LNCaP clone FGC (cell line): ENCODE measurements at regions not wholly inside any gene's neighbourhood (a gene's known extent, or its start where the extent isn't known, plus 50 kb on each side); places are given as distances from the start of the nearest gene placed in this dataset.
A peak's percentile ranks its signal among the peaks of the same experiment; 100 is the strongest.

Experiments used
- DNase-seq: peaks from one replicate; pipeline ENCODE4 v3.0.0-alpha.2; 2011; ENCODE audit warnings: low read depth
- H3K4me3 ChIP-seq: 2 replicates; pipeline ENCODE4 v1.5.1; 2011; ENCODE audit warnings: mild to moderate bottlenecking, low read depth, low read length, control low read depth
- TF ChIP-seq, protein P1 (sequence below): IDR thresholded peaks from 2 replicates; pipeline ENCODE4 v1.5.1; 2012; ENCODE audit warnings: mild to moderate bottlenecking; ENCODE audit not compliant: control insufficient read depth, insufficient read depth; ENCODE audit errors: extremely low read depth

DNA sequence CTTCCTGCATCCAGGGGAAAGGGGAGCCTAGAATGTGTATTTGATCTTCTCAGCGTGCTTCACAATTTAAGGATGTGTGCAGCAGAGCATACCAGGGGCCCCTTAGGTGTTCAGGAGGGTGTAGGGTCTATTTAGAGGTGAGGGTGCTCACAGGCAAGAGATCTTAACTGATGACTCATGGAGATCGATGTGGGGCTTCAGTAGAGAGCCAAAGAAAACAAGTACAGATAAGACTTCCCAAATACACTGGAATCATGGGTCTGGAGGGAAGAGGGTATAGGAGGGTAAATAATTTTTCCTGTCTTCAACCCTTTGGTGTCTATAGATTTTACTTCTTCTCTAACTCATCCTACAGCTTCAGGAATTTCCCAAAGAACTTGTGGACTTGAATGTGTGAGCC, 170.2 kb upstream of the LRRC3B start:
- TF ChIP-seq, protein P1, sequence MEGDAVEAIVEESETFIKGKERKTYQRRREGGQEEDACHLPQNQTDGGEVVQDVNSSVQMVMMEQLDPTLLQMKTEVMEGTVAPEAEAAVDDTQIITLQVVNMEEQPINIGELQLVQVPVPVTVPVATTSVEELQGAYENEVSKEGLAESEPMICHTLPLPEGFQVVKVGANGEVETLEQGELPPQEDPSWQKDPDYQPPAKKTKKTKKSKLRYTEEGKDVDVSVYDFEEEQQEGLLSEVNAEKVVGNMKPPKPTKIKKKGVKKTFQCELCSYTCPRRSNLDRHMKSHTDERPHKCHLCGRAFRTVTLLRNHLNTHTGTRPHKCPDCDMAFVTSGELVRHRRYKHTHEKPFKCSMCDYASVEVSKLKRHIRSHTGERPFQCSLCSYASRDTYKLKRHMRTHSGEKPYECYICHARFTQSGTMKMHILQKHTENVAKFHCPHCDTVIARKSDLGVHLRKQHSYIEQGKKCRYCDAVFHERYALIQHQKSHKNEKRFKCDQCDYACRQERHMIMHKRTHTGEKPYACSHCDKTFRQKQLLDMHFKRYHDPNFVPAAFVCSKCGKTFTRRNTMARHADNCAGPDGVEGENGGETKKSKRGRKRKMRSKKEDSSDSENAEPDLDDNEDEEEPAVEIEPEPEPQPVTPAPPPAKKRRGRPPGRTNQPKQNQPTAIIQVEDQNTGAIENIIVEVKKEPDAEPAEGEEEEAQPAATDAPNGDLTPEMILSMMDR: no peak
- no peak overlapping the region for H3K4me3 ChIP-seq
- DNase-seq: no peak

DNA sequence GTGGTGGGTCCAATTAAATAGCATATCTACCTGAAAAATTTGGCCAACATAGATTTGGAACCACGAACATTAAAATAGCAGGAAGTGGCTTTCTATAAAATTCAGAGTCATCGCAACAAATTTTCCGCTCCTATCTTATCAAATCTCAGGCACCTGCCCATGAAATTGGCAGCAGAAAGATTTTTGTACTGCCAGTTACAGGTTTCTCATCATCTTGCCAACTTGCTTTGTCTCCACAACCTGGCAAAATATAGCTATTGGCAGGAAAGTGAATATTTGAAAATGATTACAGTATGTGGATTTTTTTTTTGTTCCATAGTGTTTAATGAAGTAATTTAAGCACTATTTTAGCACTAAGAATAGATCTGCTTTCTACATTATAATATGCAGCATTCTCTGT, 161.6 kb upstream of the LRRC3B start:
- no peak overlapping the region for H3K4me3 ChIP-seq
- TF ChIP-seq, protein P1: no peak
- peak; percentile 15 for DNase-seq

DNA sequence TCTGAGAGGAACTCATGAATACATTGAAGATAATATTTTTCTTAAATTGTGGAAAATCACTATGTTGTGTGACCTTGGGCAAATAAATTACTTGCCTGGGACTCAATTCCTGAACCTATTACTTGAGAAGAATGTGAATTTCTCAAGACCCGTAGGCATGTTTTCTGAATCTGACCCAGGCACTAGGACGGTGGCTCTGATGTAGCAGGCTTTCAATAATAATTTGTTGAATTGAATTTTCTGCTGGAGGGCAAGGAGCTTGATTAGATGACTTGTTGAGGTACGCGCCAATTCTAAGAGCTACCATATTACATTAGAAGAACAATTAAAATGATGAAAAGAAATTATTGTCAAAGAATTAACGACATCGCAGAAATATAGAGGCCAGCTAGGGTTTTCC, 150.2 kb upstream of the LRRC3B start:
- TF ChIP-seq, protein P1: no peak
- DNase-seq: no peak
- no peak overlapping the region for H3K4me3 ChIP-seq

DNA sequence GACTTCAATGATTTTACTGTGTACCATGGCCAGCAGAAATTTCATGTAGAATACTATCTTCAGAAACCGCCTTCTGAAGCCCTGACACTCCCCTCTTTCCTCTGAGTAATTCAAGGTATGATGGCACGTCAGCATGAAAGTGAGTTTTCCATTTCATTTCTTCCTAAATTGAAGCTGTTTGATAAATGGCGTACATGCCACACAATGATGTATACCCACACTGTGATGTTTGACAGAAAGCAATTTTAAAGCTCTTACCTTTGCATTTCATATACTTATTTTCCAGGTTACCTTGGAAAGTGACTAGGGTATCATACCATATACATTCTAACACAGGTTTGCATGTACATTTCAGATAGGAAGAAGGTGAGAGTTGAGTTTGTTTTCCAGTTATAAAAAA, 147.9 kb upstream of the LRRC3B start:
- no peak overlapping the region for H3K4me3 ChIP-seq
- DNase-seq: no peak
- TF ChIP-seq, protein P1: no peak

DNA sequence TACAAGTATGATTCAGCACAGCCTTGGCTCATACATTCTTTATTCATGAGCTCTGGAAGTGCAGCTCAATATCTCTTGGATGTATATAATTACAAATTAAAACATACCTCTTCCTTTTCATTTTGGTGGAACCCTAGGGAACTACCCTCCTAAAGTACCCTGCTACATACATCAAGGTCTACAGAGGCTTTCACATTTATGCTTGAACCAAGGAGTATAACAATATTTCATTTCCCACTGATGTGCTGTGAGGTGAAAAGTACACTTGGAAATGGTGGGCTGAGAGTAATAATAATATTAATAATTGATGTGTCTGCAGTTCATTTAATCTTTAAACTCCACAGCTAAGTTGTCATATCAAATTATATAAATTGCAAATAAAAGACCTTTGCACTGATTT, 142.2 kb upstream of the LRRC3B start:
- no peak for DNase-seq
- TF ChIP-seq, protein P1: no peak
- H3K4me3 ChIP-seq: no peak overlapping the region

DNA sequence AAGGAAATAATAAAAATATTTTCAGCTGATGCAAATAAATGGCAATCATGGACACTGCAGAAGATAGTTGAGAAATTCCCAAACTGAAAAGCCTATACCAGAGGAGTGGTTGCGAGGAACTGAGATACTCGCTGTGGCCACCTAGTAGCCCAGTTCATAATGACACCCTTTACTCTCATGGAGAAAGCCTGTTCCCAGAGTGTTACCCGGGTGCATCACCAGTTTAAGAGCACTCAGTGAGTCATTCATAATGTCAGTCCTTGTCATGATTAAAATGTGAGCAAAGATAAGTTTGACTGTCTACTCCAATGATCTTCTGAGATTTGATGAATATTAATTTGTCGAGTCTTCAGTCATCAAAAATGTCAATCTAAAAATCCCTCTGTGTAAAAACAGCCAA, 138.4 kb upstream of the LRRC3B start:
- H3K4me3 ChIP-seq: no peak overlapping the region
- TF ChIP-seq, protein P1: peak; percentile 44
- no peak for DNase-seq

DNA sequence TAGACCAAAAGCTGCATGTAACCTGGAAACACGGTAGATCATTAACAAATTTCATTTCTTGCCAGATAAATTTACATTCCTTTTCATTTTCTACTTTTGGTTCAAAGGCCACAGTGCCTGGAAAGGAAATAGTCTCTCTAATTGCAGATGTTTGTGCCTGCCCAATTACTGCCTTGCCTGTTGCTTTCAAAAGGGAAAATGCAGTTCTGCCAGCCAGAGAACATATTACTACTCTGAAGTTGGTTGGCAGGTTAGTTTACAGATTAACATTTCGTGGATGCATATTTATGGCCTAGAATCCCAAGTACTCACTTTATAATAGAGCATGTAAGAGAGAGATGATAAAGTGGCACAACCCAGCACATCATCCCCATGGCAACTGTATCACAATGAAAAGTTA, 124.3 kb upstream of the LRRC3B start:
- no peak overlapping the region for H3K4me3 ChIP-seq
- DNase-seq: no peak
- TF ChIP-seq, protein P1: no peak
